ENCODE measurements at regions not wholly inside any gene's neighbourhood (a gene's known extent, or its start where the extent isn't known, plus 50 kb on each side); places are given as distances from the start of the nearest gene placed in this dataset.

DNA sequence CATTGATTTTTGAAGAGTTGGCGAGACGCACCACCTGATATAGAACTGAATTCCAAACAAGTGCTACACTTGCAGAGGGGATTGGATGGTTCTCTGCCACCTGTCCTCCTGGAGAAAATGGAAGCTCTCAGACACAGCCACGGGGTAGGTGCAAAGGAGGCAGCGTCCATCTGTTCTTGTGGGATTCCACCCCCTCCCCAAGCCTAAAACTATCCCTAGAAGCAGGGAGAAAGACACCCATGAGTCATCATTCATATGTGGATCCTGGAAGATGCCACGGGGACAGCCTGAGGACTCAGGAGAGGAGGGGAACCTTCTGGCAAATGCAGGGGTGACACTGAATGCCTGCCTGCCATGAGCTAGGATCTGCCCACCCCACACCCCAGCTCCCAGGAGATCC is 171.3 kb upstream of the CST7 start:
- no peaks in the 10 kb centered on the region for H3K9me3 ChIP-seq
- H3K4me1 ChIP-seq: no peaks in the 10 kb centered on the region
- TF ChIP-seq, protein P1, sequence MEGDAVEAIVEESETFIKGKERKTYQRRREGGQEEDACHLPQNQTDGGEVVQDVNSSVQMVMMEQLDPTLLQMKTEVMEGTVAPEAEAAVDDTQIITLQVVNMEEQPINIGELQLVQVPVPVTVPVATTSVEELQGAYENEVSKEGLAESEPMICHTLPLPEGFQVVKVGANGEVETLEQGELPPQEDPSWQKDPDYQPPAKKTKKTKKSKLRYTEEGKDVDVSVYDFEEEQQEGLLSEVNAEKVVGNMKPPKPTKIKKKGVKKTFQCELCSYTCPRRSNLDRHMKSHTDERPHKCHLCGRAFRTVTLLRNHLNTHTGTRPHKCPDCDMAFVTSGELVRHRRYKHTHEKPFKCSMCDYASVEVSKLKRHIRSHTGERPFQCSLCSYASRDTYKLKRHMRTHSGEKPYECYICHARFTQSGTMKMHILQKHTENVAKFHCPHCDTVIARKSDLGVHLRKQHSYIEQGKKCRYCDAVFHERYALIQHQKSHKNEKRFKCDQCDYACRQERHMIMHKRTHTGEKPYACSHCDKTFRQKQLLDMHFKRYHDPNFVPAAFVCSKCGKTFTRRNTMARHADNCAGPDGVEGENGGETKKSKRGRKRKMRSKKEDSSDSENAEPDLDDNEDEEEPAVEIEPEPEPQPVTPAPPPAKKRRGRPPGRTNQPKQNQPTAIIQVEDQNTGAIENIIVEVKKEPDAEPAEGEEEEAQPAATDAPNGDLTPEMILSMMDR (IDR thresholded peaks at IDR 0.05): no peak
- intact Hi-C loops (cut with DNase I): no loop called here
- no peak overlapping the region for H3K27ac ChIP-seq
- no peaks in the 10 kb centered on the region for H3K36me3 ChIP-seq
- H3K4me3 ChIP-seq: no peak overlapping the region
- peak in 1 of 2 donors; percentile 30 for DNase-seq (ENCODE audit: low spot score in 2 of 2)
- no peaks in the 10 kb centered on the region for H3K27me3 ChIP-seq

DNA sequence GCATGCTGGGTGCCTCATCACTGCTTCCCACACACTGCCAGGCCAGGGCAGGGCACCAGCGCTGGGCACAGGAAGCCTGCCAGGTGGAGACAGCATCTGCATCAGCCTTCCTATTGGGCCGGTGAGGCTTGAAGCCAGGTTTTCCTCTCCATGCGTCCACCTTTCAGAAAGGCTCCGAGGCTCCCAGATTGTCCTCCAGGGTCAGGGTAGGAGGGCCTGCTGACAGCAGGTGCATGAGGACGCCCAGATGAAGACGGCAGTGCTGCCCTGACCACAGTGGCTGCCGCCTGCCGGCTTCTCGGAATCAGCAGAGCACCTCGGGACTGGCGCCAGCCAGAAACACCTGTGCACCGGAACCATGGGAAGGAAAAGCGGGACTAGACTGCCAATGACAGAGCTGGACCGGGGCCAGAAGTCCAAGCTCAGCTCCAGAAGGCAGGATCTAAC is 170.5 kb upstream of the CST7 start:
- DNase-seq (ENCODE audit: low spot score in 2 of 2): peak in 1 of 2 donors; percentile 48
- no peak overlapping the region for H3K27ac ChIP-seq
- no peaks in the 10 kb centered on the region for H3K36me3 ChIP-seq
- no peaks in the 10 kb centered on the region for H3K4me1 ChIP-seq
- TF ChIP-seq, protein P1 (IDR thresholded peaks at IDR 0.05): no peak
- H3K9me3 ChIP-seq: no peaks in the 10 kb centered on the region
- intact Hi-C loops (cut with DNase I): no loop called here
- H3K4me3 ChIP-seq: no peak overlapping the region
- H3K27me3 ChIP-seq: no peaks in the 10 kb centered on the region

DNA sequence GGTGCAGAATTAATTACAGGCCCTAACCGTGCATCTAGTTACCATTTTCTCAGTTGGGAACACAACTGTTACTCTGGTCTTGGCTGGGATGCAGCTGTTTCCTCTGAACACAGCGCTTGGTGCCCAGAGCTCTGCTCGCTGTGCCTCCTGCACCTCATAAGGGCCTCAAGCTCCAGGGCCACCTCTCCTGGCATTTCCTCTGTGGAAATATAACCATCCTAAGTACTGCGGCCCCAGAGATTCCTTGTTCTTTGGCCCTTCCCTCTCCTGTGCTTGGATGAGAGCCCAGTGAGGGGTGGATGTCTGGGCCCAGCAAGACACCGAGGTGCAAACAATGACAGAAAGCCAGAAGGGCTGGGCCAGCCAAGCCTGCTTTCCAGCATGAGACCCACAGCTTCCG is 169.9 kb upstream of the CST7 start:
- peak in 1 of 2 donors; percentile 37 for DNase-seq (ENCODE audit: low spot score in 2 of 2)
- intact Hi-C loops (cut with DNase I): no loop called here
- TF ChIP-seq, protein P1 (IDR thresholded peaks at IDR 0.05): no peak
- no peaks in the 10 kb centered on the region for H3K36me3 ChIP-seq
- H3K4me3 ChIP-seq: no peak overlapping the region
- H3K9me3 ChIP-seq: no peaks in the 10 kb centered on the region
- H3K4me1 ChIP-seq: no peaks in the 10 kb centered on the region
- H3K27ac ChIP-seq: no peak overlapping the region
- H3K27me3 ChIP-seq: no peaks in the 10 kb centered on the region

DNA sequence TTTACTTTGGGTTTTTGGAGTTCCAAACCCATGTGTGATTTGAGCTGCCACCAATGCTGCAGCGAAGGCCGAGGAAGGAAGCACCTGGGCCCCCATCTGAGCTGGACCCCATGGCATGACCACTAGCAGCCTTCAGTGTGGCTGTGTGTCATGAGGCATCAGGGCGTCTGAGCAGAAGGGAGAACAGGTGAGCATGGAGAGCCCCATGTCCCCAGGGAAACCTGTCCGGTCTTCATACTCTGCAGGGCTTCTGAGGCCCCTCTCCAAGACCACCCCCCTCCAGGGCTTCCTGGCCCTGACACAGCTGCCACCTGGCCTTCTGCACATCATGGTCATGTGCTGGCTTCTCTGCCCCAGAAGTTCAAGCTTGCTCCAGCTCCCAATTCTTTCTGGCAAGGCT is 169.1 kb upstream of the CST7 start:
- Histone ChIP-seq H3K9me3 (no peaks in the 10 kb centered on the region), H3K36me3 (no peaks in the 10 kb centered on the region), H3K4me3 (no peak overlapping the region), H3K4me1 (no peaks in the 10 kb centered on the region), H3K27me3 (no peaks in the 10 kb centered on the region), H3K27ac (no peak overlapping the region)
- DNase-seq (ENCODE audit: low spot score in 2 of 2): no peak
- TF ChIP-seq, protein P1 (IDR thresholded peaks at IDR 0.05): no peak
- intact Hi-C loops (cut with DNase I): no loop called here

DNA sequence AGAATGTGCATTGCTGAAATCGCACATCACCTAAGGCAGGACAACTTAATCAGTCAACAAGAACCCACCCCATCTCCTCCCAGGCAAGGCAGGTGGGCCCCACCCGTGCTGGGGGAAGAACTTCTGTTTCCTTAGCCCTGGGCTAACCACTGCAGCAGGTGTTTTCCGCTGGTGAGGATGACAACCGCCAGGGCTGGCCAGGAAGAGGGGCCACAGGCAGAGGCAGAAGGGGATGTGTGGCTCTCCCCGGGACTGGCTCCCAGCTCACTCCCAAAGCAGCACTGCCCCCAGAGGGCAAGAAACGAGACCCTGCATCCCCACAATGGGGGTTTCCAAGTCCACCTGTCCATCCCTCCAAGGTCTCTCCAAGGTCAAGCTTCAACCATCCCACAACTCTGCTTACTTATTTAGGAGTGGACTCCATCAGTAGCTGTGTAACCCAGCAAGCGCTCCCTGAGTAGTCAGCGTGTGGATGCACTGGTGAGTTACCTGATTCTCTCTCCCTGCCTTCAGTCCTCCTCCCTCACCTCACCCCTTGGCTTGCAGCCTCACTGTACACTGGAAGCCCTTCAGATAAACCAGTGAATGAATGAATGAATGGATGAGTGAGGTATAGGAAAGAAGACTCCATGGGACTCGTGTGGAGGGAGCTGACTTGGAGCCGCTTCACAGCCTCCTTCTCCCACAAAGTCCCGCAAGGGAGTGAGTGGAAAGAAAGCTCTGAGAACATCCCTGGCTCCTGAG is 168.2 kb upstream of the CST7 start:
- DNase-seq (ENCODE audit: low spot score in 2 of 2): no peak
- H3K9me3 ChIP-seq: no peaks in the 10 kb centered on the region
- no peak overlapping the region for H3K27ac ChIP-seq
- intact Hi-C loops (cut with DNase I): no loop called here
- H3K36me3 ChIP-seq: no peaks in the 10 kb centered on the region
- H3K4me3 ChIP-seq: no peak overlapping the region
- TF ChIP-seq, protein P1 (IDR thresholded peaks at IDR 0.05): no peak
- H3K27me3 ChIP-seq: no peaks in the 10 kb centered on the region
- H3K4me1 ChIP-seq: no peaks in the 10 kb centered on the region
